Retinal pigment epithelial cell (primary cell): ENCODE measurements at regions not wholly inside any gene's neighbourhood (a gene's known extent, or its start where the extent isn't known, plus 50 kb on each side); places are given as distances from the start of the nearest gene placed in this dataset.
"Not testable (repeated sequence)": the region's sequence is repeated elsewhere in the genome, so short reads cannot be mapped to it uniquely, and the experiment has no call there.

Experiments used
- DNase-seq: peaks from one replicate; pipeline ENCODE4 v3.0.0-alpha.2; 2010; ENCODE audit warnings: low read depth
- H3K4me3 ChIP-seq: 2 replicates; pipeline ENCODE4 v1.5.1; 2011; ENCODE audit warnings: mild to moderate bottlenecking, low read length, control low read depth, moderate library complexity
- TF ChIP-seq, protein P1 (sequence below): conservative IDR thresholded peaks from 2 replicates; pipeline ENCODE4 v1.5.1; 2011; ENCODE audit warnings: low read depth, low read length, control low read depth, inconsistent platforms

DNA sequence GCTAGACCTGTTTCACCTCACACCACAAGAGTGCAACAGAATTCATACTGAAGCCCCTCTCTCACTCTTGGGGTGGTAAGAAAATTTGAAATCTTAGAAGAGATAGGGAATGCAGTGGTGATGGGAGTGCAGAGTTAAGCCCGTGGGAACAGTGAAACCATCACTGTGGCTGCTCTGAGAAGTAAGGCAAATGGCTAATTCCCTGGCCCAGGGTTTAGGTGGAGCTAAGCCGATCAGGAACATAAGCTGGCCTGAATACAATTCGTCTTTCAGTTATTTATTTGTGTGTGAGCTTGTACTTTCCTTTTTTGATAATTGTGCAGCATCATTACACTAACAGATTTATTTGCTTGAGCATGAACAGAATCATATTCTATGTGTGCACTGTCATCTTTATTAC, 1070.6 kb downstream of the STPG2 start:
- no peak overlapping the region for H3K4me3 ChIP-seq
- peak; percentile 46 for DNase-seq
- TF ChIP-seq, protein P1, sequence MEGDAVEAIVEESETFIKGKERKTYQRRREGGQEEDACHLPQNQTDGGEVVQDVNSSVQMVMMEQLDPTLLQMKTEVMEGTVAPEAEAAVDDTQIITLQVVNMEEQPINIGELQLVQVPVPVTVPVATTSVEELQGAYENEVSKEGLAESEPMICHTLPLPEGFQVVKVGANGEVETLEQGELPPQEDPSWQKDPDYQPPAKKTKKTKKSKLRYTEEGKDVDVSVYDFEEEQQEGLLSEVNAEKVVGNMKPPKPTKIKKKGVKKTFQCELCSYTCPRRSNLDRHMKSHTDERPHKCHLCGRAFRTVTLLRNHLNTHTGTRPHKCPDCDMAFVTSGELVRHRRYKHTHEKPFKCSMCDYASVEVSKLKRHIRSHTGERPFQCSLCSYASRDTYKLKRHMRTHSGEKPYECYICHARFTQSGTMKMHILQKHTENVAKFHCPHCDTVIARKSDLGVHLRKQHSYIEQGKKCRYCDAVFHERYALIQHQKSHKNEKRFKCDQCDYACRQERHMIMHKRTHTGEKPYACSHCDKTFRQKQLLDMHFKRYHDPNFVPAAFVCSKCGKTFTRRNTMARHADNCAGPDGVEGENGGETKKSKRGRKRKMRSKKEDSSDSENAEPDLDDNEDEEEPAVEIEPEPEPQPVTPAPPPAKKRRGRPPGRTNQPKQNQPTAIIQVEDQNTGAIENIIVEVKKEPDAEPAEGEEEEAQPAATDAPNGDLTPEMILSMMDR: no peak

DNA sequence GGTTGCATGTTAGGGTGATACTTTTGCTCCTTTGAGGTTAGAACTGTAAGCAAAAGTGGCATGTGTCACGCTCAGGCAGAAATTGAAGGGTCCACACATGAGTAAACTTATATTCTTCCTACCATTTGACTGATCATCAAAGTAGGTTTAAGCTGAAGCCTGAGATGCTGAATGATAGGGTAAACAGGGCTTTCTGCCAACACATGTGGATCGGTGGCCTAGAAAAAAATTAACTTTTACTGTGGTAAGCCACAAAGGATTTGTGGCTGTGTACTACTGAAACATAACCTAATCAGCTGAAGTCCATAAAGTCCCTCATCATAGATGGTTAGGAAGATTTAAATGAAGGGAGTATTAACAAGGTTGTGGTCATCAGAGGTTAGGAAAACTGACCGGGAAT, 1070.1 kb downstream of the STPG2 start:
- no peak overlapping the region for H3K4me3 ChIP-seq
- peak; percentile 32 for DNase-seq
- TF ChIP-seq, protein P1: no peak

DNA sequence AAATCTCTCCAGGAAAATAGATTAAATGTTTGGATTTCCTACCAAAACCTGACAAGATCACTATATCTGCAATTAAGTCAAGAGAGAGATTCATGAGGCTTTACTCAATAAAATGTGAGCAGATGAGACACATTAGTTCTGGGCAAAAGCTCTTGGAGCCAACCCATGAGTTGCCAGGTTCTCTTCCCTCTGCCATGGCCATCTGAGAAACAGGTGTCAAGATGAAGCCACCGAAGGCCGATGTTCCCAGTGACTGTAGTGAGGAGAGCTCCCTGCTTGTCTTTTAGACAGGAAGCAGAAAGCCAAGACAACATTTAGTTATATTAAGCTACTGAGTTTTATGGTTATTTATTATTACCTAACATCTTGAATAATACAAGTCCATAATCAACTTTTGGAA, 1068.7 kb downstream of the STPG2 start:
- DNase-seq: no peak
- TF ChIP-seq, protein P1: no peak

DNA sequence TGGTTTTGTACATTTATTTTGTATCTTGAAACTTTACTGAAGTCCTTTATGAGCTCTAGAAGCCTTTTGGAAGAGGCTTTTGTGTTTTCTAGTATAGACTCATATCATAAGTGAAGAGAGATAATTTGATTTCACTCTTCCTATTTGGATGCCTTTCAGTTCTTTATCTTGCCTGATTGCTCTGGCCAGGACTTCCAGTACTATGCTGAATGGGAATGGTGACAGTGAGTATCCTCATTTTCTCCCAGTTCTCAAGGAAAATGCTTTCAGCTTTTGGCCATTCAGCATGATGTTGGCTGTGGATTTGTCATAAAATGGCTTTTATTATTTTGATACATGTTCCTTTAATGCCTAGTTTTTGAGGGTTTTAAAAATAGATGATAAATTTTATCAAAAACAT, 1061.3 kb downstream of the STPG2 start:
- DNase-seq: no peak
- TF ChIP-seq, protein P1: no peak
- H3K4me3 ChIP-seq: no peak overlapping the region

More for the DNA sequence above, 1068.7 kb downstream of the STPG2 start:
- H3K4me3 ChIP-seq: no peak overlapping the region

DNA sequence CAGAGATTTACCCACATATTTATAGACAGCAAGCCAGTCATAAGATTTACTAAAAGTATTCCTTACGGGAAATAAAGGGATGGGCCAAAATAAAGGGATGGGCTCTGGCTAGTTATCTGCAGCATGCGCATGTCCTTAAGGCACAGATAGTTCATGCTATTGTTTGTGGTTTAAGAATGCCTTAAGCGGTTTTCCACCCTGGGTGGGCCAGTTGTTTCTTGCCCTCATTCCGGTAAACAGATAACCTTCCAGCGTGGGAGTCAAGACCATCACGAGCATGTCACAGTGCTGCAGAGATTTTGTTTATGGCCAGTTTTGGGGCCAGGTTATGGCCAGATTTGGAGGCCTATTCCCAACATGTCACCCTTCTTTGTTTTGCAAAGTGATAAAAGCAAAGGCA, 1046.2 kb downstream of the STPG2 start:
- not testable (repeated sequence) for H3K4me3 ChIP-seq, DNase-seq

DNA sequence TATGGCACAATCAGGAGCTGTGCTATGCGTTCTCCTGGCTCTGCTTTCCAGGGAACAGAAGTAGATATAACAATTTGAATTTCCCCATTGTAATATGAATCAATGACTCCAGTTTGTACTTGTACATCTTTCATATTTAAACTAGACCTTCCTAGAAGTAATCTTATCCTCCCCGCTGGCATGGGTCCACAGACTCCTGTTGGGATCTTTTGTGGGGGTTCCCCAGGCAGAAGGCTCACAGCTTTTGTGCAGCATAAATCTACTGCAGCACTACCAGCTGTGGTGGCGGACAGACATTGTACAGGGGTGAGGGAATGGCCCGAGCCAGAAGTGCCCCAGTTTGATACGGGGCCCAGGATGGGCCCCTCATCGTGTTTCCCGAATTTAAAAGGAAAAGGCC, 1042.1 kb downstream of the STPG2 start:
- not testable (repeated sequence) for DNase-seq

DNA sequence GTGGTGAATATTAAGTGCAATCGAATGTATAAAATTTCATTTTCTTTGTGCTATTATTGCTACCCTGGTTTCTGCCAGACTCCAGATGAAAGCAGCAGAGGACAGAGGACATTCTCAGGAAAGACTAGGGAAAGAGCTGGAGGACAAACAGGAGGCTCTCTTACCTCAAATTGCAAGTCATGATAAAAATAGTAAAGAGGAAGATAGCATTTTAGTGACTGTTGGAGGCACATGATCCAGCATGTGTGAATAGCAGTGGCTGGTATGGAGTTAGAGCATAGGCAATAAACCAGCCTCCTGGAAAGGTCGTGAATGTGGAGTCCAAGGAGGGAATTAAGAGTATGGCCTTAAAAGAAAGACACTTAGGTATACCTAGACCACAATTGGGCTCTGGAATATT, 1040.0 kb downstream of the STPG2 start:
- TF ChIP-seq, protein P1: no peak
- H3K4me3 ChIP-seq: no peak overlapping the region
- DNase-seq: no peak

More for the DNA sequence above, 1042.1 kb downstream of the STPG2 start:
- not testable (repeated sequence) for H3K4me3 ChIP-seq

DNA sequence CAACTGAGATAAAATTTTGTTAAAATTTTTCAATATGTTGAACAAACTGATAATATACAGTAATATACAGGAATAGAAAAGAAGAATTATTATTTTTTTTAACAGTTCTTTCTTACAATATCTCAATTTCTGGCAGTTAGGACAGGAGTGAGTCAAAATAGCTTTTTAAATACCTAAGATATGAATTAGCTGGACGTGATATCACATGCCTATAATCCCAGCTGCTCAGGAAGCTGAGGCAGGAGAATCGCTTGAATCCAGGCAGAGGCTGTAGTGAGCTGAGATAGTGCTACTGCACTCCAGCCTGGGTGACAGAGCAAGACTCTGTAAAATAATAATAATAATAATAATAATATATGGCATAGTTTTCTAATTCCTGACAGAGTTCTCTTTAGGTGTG, 1039.3 kb downstream of the STPG2 start:
- H3K4me3 ChIP-seq: no peak overlapping the region
- peak; percentile 5 for DNase-seq
- TF ChIP-seq, protein P1: no peak
